Spinal cord (tissue), 1 donor: ENCODE measurements at regions not wholly inside any gene's neighbourhood (a gene's known extent, or its start where the extent isn't known, plus 50 kb on each side); places are given as distances from the start of the nearest gene placed in this dataset. TPM values are rescaled to one million over a fixed set of nuclear protein-coding genes. Genes with fewer than 3 reads are reported as not detected.

Experiments used
- small RNA-seq: library from RNA; depleted of rRNA; stranded (forward); fragments of <200 nt; gene quantifications from one replicate; pipeline ENCODE3, GENCODE V24; 2014; ENCODE audit warnings: low replicate concordance

Small RNA genes lying in the stretch of these regions (small RNA-seq; reads per million reads assigned to genes)
- not detected for gene AC093767.1
